SK-N-SH treated with all-trans-retinoic acid at 6 μM for 48 hours (cell line): ENCODE measurements at regions not wholly inside any gene's neighbourhood (a gene's known extent, or its start where the extent isn't known, plus 50 kb on each side); places are given as distances from the start of the nearest gene placed in this dataset.
"Not testable (repeated sequence)": the region's sequence is repeated elsewhere in the genome, so short reads cannot be mapped to it uniquely, and the experiment has no call there.

ENCODE experiments used
- ATAC-seq: fragments of 200-7000 bp; cut with Tn5 transposase; 3 replicates; pipeline ENCODE4 v1.9.1; 2020; ENCODE audit warnings: mild to moderate bottlenecking, moderate library complexity
- ARNTL ChIP-seq: fragments of 450-650 bp; formaldehyde crosslinking; IDR thresholded peaks from 2 replicates; pipeline ENCODE4 v1.5.0; 2020; ENCODE audit warnings: low read depth, mild to moderate bottlenecking, moderate library complexity, borderline replicate concordance
- BACH2 ChIP-seq: fragments of 250-450 bp; sonication (Bioruptor Pico); IDR thresholded peaks from 2 replicates; pipeline ENCODE4 v1.9.0; 2021; ENCODE audit warnings: mild to moderate bottlenecking, borderline replicate concordance
- CSDC2 ChIP-seq: fragments of 250-450 bp; sonication (Bioruptor Pico); IDR thresholded peaks from 2 replicates; pipeline ENCODE4 v1.5.0; 2020; ENCODE audit warnings: mild to moderate bottlenecking, moderate library complexity
- CSRNP3 ChIP-seq: fragments of 250-450 bp; sonication (Bioruptor Pico); IDR thresholded peaks from 2 replicates; pipeline ENCODE4 v1.5.1; 2021; ENCODE audit warnings: mild to moderate bottlenecking, moderate library complexity
- ESRRG ChIP-seq: fragments of 250-450 bp; sonication (Bioruptor Pico); IDR thresholded peaks from 2 replicates; pipeline ENCODE4 v1.6.1; 2021; ENCODE audit warnings: mild to moderate bottlenecking
- GLIS3 ChIP-seq: fragments of 250-450 bp; sonication (Bioruptor Pico); IDR thresholded peaks from 2 replicates; pipeline ENCODE4 v1.5.0; 2020; ENCODE audit warnings: mild to moderate bottlenecking, moderate library complexity
- ISL1 ChIP-seq: fragments of 250-450 bp; sonication (Bioruptor Pico); IDR thresholded peaks from 2 replicates; pipeline ENCODE4 v2.1.2; 2022; ENCODE audit warnings: mild to moderate bottlenecking, moderate library complexity
- OSR1 ChIP-seq: fragments of 250-450 bp; sonication (Bioruptor Pico); IDR thresholded peaks from 2 replicates; pipeline ENCODE4 v1.8.0; 2022; ENCODE audit warnings: moderate library complexity, mild to moderate bottlenecking, inconsistent platforms
- PATZ1 ChIP-seq: fragments of 250-450 bp; sonication (Bioruptor Pico); IDR thresholded peaks from 2 replicates; pipeline ENCODE4 v1.8.0; 2020; ENCODE audit warnings: mild to moderate bottlenecking, moderate library complexity, borderline replicate concordance
- POU6F1 ChIP-seq: fragments of 250-450 bp; sonication (Bioruptor Pico); IDR thresholded peaks from 2 replicates; pipeline ENCODE4 v1.8.0; 2021; ENCODE audit warnings: low read depth, mild to moderate bottlenecking, moderate library complexity, borderline replicate concordance
- RARB ChIP-seq: fragments of 250-450 bp; sonication (Bioruptor Pico); IDR thresholded peaks from 2 replicates; pipeline ENCODE4 v1.8.0; 2021; ENCODE audit warnings: mild to moderate bottlenecking, moderate library complexity
- SNAI2 ChIP-seq: fragments of 250-450 bp; sonication (Bioruptor Pico); IDR thresholded peaks from 2 replicates; pipeline ENCODE4 v1.5.0; 2020; ENCODE audit warnings: mild to moderate bottlenecking, moderate library complexity
- TCF4 ChIP-seq: fragments of 250-450 bp; sonication (Bioruptor Pico); IDR thresholded peaks from 2 replicates; pipeline ENCODE4 v1.8.0; 2021; ENCODE audit warnings: mild to moderate bottlenecking, moderate library complexity, borderline replicate concordance
- TOX ChIP-seq: fragments of 250-450 bp; sonication (Bioruptor Pico); IDR thresholded peaks from 2 replicates; pipeline ENCODE4 v1.8.0; 2021; ENCODE audit warnings: mild to moderate bottlenecking, moderate library complexity, borderline replicate concordance
- TSHZ2 ChIP-seq: fragments of 250-450 bp; sonication (Bioruptor Pico); IDR thresholded peaks from 2 replicates; pipeline ENCODE4 v1.5.0; 2020; ENCODE audit warnings: mild to moderate bottlenecking, moderate library complexity
- ZC3H10 ChIP-seq: fragments of 250-450 bp; sonication (Bioruptor Pico); IDR thresholded peaks from 2 replicates; pipeline ENCODE4 v1.5.1; 2021; ENCODE audit warnings: mild to moderate bottlenecking, moderate library complexity
- ZFP3 ChIP-seq: fragments of 250-450 bp; sonication (Bioruptor Pico); IDR thresholded peaks from 2 replicates; pipeline ENCODE4 v1.5.0; 2020; ENCODE audit warnings: mild to moderate bottlenecking, moderate library complexity
- ZFP30 ChIP-seq: fragments of 450-650 bp; formaldehyde crosslinking; IDR thresholded peaks from 2 replicates; pipeline ENCODE4 v1.5.0; 2022; ENCODE audit warnings: mild to moderate bottlenecking, moderate library complexity
- ZNF565 ChIP-seq: fragments of 450-650 bp; formaldehyde crosslinking; conservative IDR thresholded peaks from 2 replicates; pipeline ENCODE4 v1.5.0; 2020; ENCODE audit warnings: low read depth, mild to moderate bottlenecking, moderate library complexity
- ZNF8 ChIP-seq: fragments of 450-650 bp; formaldehyde crosslinking; IDR thresholded peaks from 2 replicates; pipeline ENCODE4 v1.5.0; 2020; ENCODE audit warnings: mild to moderate bottlenecking, moderate library complexity

GRCh38 chr5:112552791-112553190, 133.7 kb upstream of the EPB41L4A start:
- TF ChIP-seq TCF4 (no peak), ZNF8 (CRISPR knock-in tag) (no peak), ZFP3 (CRISPR knock-in tag) (no peak), ZNF565 (no peak), CSRNP3 (no peak), BACH2 (CRISPR knock-in tag) (no peak), CSDC2 (CRISPR knock-in tag) (no peak), GLIS3 (CRISPR knock-in tag) (no peak), ZFP30 (CRISPR knock-in tag) (no peak), POU6F1 (no peak), TOX (CRISPR knock-in tag) (no peak), PATZ1 (CRISPR knock-in tag) (no peak), RARB (CRISPR knock-in tag) (no peak), OSR1 (CRISPR knock-in tag) (no peak), SNAI2 (CRISPR knock-in tag) (no peak), ISL1 (CRISPR knock-in tag) (no peak), ZC3H10 (CRISPR knock-in tag) (no peak)
- ATAC-seq: no peak

- TF ChIP-seq SNAI2 (CRISPR knock-in tag): no peak
- TF ChIP-seq ZFP30 (CRISPR knock-in tag): no peak
- TF ChIP-seq OSR1 (CRISPR knock-in tag): no peak
- TF ChIP-seq ESRRG (CRISPR knock-in tag): no peak
- TF ChIP-seq POU6F1: no peak
- no peak for TF ChIP-seq ZFP3 (CRISPR knock-in tag)
- no peak for TF ChIP-seq GLIS3 (CRISPR knock-in tag)
- TF ChIP-seq RARB (CRISPR knock-in tag): no peak
- no peak for ATAC-seq
Observed at GRCh38 chr5:112554101-112554977, 135.3 kb upstream of the EPB41L4A start.

- no peak for ATAC-seq
- TF ChIP-seq CSRNP3: no peak
- no peak for TF ChIP-seq OSR1 (CRISPR knock-in tag)
Observed at GRCh38 chr5:112555197-112555596, 136.1 kb upstream of the EPB41L4A start.

GRCh38 chr5:112555691-112556090, 136.6 kb upstream of the EPB41L4A start:
- TF ChIP-seq POU6F1 (no peak), ZFP30 (CRISPR knock-in tag) (no peak), TSHZ2 (CRISPR knock-in tag) (no peak), ARNTL (CRISPR knock-in tag) (no peak), ZFP3 (CRISPR knock-in tag) (no peak)
- ATAC-seq: no peak

- ATAC-seq: not testable (repeated sequence)
Observed at GRCh38 chr5:112559501-112559900, 140.4 kb upstream of the EPB41L4A start.
